ENCODE measurements at regions not wholly inside any gene's neighbourhood (a gene's known extent, or its start where the extent isn't known, plus 50 kb on each side); places are given as distances from the start of the nearest gene placed in this dataset.

DNA sequence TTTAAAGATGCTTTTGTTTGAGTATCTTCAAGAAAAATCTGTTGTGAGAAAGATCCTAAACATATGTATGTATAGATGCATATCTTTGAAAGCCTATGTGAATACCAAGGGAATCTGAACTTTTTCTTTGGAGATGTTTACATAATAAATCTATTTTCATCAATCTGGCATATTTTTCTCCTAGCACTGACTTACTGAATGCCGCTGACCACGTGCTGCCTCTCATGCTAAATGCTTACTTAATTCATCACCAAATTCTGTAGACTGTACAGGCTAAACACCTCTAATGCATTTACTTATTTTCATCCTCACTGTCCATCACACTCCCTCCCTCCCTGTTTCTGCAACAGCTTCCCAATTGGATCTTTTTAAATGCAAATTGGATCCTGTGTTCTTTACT, 566.2 kb upstream of the WWC1 start:
- no peak for DNase-seq (ENCODE audit: low read depth)
- TF ChIP-seq, protein P1, sequence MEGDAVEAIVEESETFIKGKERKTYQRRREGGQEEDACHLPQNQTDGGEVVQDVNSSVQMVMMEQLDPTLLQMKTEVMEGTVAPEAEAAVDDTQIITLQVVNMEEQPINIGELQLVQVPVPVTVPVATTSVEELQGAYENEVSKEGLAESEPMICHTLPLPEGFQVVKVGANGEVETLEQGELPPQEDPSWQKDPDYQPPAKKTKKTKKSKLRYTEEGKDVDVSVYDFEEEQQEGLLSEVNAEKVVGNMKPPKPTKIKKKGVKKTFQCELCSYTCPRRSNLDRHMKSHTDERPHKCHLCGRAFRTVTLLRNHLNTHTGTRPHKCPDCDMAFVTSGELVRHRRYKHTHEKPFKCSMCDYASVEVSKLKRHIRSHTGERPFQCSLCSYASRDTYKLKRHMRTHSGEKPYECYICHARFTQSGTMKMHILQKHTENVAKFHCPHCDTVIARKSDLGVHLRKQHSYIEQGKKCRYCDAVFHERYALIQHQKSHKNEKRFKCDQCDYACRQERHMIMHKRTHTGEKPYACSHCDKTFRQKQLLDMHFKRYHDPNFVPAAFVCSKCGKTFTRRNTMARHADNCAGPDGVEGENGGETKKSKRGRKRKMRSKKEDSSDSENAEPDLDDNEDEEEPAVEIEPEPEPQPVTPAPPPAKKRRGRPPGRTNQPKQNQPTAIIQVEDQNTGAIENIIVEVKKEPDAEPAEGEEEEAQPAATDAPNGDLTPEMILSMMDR (IDR thresholded peaks at IDR 0.05; ENCODE audit: low read depth, low read length, missing control alignments), result no peak
- H3K4me3 ChIP-seq (ENCODE audit: low read depth, low read length), result no peak overlapping the region

DNA sequence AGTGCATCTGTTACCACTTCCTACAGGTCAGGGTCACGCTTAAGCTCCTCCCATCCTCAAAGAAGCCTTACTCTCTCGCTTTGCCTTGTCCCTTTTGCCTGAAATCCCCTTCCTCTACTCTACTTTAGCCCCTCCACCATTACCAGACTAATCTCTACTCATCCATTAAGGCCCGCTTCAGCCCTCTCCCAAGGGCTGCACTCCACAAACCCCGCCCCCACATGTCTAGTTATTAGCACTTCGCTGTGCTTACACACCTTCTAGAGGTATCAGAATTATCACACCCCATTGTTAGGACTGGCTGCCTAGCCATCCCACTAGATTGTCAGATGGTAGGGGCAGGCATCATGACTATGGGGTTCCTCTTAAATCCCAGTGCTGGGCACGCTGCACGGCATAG, 565.7 kb upstream of the WWC1 start:
- DNase-seq (ENCODE audit: low read depth), result no peak
- H3K4me3 ChIP-seq (ENCODE audit: low read depth, low read length), result no peak overlapping the region
- TF ChIP-seq, protein P1 (IDR thresholded peaks at IDR 0.05; ENCODE audit: low read depth, low read length, missing control alignments), result no peak

DNA sequence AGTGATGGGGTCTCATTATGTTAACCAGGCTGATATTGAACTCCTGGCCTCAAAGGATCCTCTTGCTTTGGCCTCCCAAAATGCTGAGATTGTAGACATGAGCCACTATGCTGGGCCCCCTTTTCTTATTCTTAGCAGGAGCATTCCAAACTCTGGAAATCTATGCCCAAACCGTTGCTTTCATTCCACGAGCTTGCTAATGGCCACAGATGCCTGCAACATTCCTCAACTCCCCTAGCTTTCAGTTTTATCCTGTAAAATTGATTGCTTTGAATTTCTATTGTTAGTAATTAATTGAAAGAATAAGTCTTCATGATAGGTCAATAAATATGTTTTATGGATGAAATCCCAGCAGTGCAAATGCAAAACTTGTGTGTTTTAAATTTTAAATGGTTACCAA, 564.8 kb upstream of the WWC1 start:
- no peak for DNase-seq (ENCODE audit: low read depth)
- TF ChIP-seq, protein P1 (IDR thresholded peaks at IDR 0.05; ENCODE audit: low read depth, low read length, missing control alignments), result no peak

DNA sequence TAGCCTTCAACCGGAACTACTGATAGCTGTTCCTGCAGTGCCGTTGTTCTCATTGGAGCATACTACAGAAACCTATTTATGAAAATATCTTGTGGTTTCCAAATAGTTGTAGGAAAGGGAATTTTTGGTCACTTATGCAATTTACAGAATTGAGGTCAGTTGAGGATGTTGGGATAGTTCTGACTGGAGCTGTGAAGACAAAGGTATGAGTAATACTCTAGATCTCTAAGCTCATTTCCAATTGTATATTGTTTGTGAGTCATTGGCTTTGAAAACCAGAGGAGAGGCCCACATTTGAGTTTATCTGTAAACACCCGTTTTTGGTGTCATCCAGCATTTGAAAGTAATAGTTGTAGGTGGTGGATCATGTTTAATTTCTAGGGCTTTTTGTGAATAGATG, 561.3 kb upstream of the WWC1 start:
- DNase-seq (ENCODE audit: low read depth), result no peak
- TF ChIP-seq, protein P1 (IDR thresholded peaks at IDR 0.05; ENCODE audit: low read depth, low read length, missing control alignments), result no peak

More for the DNA sequence above, 564.8 kb upstream of the WWC1 start:
- H3K4me3 ChIP-seq (ENCODE audit: low read depth, low read length), result no peak overlapping the region

DNA sequence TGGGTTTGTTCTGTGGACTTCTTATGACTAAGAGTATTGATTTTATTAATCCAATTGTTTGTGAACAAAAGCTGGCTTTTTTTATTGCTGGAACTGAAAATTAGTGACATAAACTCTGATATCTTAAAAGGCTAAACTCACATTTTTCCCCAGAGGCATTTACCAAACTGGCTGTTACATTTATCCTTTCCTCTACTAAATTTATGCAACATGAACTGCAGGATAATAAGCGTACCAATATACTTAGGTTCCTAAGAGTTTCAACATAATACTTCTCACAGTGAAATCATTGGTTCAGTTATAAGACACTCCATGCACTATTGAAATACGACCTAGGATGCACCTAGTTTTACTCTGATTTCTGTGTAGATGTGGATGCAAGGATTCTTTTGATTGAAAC, 560.8 kb upstream of the WWC1 start:
- DNase-seq (ENCODE audit: low read depth), result no peak
- H3K4me3 ChIP-seq (ENCODE audit: low read depth, low read length), result no peak overlapping the region
- TF ChIP-seq, protein P1 (IDR thresholded peaks at IDR 0.05; ENCODE audit: low read depth, low read length, missing control alignments), result no peak

More for the DNA sequence above, 561.3 kb upstream of the WWC1 start:
- H3K4me3 ChIP-seq (ENCODE audit: low read depth, low read length), result no peak overlapping the region

DNA sequence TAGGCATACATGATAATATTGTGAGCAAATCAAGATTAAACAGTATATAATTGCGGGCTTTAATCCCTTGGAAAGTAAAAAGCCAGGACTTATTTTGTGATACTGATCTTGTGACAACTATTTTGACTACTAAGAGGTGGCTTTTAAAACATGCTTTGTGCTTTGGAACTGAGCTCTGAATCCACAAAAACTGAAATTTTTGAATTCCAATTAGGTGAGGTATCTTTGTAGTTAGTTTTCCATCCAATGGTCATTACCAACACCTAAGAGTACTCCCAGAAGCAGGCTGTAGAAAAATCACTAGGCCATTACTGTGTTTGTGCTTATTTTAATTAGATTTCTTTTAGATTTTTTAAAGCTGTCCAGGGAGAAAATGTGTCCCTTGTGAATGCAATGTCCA, 559.5 kb upstream of the WWC1 start:
- TF ChIP-seq, protein P1 (IDR thresholded peaks at IDR 0.05; ENCODE audit: low read depth, low read length, missing control alignments), result no peak
- DNase-seq (ENCODE audit: low read depth), result no peak
- H3K4me3 ChIP-seq (ENCODE audit: low read depth, low read length), result no peak overlapping the region

DNA sequence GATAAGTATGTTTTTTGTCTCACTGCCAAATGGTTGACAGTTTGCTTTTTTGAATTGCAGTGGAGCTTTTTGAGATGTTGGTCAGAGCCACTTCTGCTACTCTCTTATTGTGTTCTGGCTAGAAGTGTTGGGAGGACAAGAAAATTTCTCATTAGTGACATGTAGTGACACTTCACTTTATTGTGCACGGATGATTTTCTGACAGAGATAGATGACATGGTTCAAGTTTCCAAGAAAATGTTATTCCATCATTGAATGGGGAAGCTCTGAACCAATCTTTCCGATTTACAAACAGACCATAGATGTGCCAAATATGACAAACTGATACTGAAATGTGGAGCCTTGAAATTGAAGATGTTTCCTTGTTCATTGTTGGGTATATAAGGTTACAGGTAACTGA, 558.9 kb upstream of the WWC1 start:
- DNase-seq (ENCODE audit: low read depth), result no peak
- H3K4me3 ChIP-seq (ENCODE audit: low read depth, low read length), result no peak overlapping the region
- TF ChIP-seq, protein P1 (IDR thresholded peaks at IDR 0.05; ENCODE audit: low read depth, low read length, missing control alignments), result no peak

Measured in GM12864 (cell line).